ENCODE measurements at regions not wholly inside any gene's neighbourhood (a gene's known extent, or its start where the extent isn't known, plus 50 kb on each side); places are given as distances from the start of the nearest gene placed in this dataset.

DNA sequence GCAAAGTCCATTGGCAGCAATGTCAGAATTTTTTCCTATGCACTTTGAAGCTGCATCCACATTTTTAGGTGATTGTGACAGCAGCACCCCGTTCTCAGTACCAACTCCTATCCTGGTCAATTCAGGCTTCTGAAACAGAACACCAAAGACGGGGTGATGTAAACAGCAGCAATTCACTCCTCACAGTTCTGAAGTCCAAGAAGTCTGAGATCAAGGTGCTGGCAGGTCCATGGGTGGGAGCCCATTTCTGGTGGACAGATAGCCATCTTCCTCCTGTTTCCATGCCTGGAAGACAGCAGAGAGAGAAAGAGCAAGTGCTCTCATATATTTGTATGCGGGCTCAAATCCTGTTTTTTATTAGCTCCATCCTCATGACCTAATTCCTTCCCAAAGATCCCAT is 471.2 kb downstream of the BRD1 start:
- DNase-seq, result no peak

DNA sequence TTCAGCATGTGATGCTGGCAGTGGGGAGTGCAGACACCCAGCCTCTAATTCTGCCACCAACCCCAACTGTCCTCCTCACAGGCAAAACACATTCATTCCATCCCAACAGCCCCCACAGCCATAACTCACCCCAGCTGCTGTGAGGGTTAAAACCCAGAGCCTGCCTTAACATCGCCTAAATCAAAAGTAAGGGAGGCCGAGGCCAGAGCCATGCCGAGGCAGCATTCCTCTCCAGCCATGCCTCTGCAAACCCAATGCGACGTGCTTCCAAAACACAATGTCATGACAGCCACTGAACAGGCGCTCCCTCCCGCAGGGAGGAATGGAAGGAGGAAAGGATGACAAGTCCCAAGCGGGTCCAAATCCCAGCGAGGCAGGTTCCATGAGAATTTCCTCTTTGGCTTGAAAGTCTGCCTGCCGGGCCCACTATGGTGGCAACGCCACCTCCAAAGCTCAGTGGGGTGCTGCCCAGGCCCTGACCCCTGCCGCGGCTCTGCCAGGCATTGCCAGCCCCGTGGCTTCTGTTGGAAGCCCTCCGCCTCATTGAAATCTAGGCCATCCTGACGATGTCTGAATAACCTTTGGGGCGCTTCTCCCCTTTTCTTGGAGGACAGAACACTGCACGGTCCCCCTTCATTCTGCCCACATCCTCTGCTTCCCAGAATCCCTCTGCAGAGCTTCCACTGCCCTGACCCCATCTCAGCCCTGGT is 472.3 kb downstream of the BRD1 start:
- peak; percentile 30 for DNase-seq

DNA sequence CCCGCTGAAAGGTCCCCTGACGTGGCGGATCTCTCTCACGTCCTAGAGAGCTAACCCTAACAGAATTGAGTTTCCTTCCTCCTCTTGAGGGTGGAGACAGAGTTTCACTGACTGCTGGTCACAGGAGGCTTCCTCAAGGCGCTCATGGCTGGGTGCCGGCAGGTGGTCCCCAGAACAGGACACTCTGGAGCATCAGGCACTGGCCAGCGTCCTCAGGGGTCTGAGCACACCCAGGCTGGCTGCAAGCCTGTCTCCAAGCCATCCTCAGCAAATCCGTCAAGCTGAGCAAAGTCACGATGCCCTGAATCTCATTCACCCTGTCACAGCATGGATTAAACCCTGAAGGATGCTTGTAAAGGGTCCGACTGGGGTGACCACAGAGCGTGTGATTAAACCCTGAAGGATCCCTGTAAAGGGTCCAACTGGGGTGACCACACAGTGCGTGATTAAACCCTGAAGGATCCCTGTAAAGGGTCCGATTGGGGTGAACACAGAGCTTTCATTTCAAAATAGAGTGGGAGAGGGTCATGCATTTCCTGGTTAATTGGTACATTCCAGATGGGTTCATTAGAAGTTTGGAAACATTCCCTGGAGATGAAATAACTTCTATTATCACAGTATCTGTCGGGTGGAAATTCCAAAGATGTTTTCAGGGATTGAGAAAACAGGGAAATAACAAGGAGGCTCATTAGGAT is 473.0 kb downstream of the BRD1 start:
- DNase-seq, result peak; percentile 9

DNA sequence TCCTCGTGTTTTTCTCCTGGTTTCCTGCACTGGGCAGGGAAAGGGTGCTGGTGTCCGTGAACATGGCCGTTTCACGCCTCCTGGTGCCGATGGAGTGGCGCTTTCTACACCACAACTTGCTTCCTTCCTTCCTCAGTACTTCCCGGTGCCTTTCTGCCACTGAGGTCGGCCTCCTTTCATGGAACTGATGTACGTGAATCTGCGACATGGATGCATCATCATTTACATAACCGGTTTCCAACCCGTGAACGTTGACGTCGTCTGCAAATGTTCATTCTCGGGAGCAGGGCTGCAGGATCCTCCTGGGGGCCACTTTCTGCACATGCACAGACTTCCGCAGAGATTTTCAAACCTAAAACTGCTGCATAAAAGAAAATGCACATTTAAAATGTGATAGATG is 474.4 kb downstream of the BRD1 start:
- DNase-seq, result no peak

DNA sequence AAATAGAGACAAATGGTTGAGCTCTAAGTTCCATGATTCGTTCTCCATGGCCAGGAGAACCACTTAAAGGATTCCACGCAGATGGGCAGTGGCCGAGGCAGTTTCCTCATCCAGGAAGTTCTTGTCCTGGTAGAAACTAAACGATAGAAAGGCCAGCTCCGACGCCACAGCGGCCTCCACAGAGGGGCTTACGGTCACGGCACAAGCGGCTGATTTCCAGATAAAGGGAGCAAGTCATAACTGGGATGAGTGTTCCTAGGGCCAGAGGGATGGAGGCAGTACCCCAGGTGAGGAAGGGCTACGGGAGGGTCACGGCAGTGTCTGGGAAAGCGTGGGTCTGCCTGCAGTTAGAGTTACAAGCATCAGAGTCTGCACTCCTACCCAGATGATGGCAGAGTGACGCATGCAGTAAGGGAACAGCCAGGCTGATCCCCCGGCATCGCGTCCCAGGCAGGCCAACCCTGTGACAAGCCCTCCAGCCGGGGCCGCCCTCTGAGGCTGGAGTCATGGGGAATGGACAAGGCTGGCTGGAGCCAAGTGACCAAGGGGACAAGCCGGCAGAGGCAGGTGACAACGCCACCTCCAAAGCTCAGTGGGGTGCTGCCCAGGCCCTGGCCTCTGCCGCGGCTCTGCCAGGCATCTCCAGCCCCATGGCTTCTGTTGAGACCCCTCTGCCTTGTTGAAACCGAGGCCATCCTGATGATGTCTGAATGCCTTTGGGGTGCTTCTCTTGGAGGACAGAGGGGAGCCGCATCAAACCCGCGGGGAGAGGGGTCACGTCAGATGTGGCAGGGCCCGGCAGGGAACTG is 475.1 kb downstream of the BRD1 start:
- peak; percentile 56 for DNase-seq

DNA sequence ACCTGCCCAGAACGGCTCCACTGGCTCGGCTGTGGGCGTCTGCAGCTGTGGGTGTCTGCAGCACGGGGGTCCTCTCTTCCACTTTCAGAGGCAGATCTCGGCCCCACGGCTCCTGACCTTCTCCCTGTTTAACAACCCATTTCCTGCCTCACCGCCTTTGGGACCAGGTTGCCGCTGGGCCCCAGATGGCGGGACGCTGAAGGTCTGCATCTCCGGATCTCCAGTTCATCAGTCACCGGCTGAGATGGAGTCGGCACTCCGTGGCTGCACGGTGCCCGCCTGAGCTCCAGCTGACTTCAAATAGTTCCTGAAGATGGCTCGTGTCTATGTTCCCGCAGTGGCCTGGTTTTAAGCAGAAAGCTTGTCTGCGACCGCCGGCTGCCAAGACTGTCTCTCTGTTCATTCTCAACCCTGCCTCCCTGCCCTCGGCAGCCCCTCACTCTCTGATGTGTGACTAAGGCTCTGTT is 475.9 kb downstream of the BRD1 start:
- DNase-seq, result peak; percentile 50

DNA sequence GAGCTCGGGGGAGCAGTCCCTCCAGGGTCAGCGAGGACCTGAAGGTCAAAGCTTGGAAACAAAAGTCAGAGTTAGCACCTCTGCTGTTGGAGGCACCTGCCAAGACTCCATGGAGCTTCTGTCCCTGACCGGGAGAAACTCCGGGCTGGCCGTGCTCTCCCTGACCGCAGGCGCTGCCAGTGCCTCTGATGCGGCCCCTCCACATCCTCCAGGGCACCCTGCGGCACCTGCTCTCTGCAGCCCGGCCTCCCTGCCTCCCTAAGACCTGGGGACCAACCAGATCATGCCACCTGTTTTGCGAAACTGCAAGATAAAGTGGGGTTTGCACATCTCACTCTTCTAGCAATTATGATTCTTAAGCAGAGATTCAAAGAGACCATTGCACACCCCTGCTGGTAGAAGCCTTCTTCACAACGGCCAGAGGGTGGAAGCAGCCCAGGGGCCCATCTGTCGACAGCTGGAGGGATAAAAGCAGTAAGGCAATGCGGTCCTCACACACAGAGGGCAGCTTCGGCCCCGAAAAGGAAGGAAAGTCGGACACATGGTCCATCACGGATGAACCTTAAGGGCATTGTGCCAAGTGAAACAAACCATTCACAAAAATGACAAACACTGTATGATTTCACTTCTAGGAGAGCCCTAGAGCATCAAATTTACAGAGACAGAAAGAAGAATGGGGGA is 477.1 kb downstream of the BRD1 start:
- peak; percentile 31 for DNase-seq

DNA sequence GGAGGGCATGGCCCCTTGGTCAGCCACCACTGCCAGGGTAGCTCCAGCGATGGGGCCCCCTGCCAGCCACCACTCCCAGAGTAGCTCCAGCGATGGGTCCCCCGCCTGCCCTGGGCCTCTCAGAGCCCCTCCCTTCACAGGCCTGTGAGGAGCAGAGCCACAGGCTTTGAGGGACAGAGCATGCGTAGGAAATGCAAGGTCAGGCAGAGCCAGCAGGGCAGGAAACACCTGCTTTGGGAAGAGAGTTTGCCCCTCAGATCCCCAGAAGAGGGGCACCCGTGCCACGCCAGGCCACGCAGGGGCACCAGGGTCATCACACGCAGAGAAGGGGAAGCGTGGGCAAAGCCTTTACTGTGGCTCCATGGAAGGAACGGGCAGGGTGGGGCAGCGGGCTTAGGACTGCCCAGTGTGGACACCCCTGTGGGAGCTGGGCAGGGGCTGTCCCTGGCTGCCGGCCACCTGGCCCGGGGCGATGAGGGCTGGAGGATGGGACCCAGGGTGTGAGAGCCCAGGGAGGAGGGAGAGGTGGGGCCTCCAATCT is 477.8 kb downstream of the BRD1 start:
- peak; percentile 31 for DNase-seq

DNA sequence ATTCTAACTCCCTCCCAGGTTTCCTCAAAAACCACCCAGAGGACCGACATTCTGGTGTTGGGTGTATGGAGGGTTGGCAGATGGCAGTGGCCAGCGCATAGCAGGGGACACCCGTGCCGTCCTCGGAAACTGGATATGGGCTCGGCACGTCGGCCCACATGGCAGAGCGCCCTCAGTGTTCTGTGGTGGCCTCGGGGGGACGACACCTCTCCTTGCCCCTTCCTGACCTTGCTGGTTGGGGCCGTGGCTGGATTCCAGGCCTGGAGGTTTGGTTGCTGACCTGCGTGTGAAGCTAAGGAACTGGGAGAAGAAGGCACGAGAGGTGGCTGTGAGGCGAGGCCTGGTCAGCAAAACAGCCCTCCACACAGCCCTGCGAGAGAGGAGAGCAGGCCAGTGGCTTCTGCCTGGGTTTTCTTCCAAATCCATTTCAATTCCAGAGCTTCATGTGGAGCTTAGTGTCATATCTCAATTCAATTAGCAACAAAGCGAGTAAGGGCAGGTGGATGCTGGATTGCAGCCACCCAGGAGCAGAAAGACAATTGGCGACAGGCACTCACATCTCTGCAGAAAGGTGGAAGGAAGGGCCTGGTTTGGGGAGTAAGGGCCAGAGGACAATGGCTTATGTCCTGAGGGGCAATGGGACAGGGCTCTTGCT is 478.4 kb downstream of the BRD1 start:
- DNase-seq, result peak; percentile 24

DNA sequence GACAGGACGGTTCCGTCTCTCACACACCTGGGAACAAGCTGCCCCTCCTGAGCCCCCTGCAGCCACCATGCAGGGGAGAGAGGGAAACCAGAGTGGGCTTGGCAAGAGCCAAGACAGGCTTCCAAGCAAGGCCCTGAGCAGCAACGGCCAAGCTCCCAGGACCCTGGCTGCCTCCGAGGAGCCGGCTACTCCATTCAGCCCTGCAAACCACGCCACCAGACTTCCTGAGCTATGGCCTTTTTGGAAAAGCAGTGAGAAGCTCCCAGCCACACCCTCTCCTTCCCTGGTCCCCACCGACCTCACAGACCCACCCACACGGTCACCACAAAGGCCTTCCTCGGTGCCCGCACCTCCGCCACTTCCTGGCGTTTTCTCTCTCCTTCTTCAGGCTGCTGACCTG is 479.0 kb downstream of the BRD1 start:
- DNase-seq, result peak; percentile 24

DNA sequence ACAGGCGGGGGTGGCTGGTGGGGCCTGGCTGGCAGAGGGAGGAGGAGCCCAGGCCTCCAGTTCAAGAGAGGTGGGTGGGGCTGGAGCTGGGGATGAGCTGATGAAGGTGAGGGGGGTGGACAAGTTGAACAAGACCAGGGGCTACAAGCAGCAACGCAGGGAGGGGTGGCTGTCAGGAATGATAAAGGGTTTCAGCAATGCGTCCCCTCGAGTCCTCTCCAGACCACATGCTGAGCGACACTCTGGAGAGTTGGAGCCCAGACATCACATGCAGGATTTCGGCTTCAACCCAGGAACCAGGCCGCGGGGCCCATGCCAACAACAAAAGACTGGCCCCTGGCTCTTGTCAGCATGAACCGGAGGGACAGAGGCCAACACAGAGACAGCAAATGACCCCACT is 480.3 kb downstream of the BRD1 start:
- peak; percentile 37 for DNase-seq

DNA sequence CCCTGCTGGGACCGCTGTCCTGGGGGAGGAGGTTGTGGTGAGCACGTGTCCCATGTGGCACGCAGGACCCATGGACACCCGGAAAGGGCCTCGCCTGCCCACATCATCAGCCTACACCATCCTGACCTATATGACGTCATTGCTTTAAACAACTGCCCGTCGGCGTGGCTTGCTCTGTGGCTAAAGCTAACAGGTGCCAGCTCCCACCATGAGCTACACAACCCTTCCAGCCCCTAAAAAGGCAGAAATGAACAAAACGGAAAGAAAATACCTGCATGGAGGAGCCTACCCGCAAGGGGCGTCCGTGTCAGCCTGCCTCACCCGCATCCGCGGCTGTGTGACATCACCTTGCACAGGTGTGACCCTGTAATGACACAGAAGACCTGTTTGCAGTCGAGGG is 481.8 kb downstream of the BRD1 start:
- DNase-seq, result no peak

DNA sequence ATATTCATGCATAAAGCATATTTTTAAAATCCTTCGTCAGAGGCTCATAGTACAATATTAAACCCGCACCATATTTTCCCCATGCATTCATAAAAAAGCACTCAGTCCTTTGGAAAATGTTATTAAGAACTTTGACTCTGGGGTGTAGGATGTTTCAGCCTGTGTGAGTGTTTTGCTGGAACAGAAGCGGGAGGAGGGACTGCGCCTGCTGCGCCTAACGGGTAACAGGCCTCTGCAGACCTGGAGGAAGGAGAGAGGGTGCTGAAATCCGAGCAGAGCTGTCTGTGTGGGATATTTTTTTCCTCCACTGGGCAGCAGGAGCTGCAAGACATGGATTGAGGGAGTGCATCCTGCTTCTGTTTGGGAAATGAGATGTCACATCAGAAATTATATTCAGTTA is 483.0 kb downstream of the BRD1 start:
- DNase-seq, result peak; percentile 27

DNA sequence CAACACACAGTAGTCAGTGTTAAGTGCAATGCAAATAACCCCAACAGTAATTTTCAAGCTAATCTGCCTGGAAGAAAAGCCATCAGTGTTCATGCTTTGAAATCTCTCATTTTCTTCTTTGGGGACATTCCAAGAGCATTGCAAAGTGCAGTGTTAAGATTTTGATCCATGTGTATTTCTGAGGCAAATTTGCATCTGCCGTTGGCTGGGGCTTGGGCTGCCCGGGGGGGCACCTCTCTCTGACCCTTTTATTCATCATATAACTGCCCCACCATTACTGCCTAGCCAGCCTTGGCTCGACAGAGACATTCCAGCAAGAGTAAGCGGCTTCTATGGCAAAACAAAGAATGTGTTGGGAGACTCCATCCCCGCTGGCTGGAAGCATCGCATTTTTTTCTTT is 483.5 kb downstream of the BRD1 start:
- DNase-seq, result peak; percentile 46

DNA sequence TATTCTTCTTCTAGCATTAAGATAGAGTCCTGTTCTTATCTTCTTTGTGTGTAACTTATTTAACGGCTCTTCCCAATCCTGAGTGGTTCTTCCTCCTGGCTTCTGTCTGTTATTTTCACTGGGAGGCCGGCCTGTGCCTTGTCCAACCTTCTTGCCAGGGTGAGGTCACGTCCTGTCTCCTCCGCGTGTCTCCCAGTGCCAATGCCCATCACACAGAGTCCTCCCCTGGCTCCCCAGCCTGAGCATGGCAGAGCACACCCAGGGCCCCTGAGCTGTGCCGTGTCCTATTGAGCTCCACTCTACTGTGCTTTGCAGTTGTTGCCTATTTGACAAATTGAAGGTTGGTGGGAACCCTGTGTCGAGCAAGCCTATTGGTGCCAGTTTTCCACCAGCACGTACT is 487.3 kb downstream of the BRD1 start:
- DNase-seq, result peak; percentile 45

DNA sequence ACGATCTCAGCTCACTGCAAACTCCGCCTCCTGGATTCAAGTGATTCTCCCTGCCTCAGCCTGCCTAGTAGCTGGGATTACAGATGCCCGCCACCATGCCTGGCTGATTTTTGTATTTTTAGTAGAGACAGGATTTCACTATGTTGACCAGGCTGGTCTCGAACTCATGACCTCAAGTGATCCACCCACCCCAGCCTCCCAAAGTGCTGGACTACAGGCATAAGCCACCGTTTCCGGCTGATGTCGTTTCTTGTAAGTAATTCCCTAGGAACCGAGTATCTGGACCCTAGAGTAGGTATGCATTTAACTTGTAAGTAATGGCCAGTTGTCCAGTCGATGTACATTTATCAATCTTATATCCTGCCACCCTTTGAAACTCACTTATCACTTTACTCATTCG is 491.2 kb downstream of the BRD1 start:
- DNase-seq, result peak; percentile 12

DNA sequence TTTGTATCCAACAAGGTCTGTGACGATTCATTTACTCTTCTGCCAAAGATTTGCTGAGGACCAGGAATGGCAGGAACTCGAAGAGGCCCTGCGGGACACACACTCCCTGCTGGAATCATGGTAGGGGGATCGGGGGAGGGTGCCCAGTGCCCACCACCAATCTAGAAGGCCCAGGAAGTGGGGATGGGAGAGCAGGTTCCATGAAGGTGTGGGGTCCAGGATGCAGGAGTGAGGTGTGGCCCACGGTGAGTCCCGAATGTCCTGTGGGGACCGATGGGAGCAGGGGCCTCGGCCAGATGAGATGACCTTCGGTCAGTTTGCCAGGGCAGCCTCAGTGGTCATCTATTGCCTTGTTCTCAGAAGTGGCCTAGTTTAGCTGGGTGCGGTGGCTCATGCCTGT is 492.7 kb downstream of the BRD1 start:
- no peak for DNase-seq

DNA sequence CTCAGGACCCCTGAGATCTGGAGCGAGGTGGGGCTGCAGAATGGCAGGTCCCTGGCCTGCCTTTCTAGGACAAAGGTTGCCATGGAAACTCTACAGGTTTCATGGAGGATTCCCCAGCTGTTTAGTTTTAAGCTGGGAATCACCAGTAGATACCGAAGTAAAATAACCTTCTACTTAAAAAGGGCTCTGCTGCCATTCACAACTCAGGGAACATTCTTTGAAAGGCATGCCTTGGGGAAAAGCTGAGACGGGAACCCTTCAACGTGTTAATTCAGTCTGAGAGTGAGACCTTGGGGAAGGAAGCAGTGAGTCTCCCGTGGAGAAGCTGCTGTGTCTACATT is 493.3 kb downstream of the BRD1 start:
- DNase-seq, result no peak

DNA sequence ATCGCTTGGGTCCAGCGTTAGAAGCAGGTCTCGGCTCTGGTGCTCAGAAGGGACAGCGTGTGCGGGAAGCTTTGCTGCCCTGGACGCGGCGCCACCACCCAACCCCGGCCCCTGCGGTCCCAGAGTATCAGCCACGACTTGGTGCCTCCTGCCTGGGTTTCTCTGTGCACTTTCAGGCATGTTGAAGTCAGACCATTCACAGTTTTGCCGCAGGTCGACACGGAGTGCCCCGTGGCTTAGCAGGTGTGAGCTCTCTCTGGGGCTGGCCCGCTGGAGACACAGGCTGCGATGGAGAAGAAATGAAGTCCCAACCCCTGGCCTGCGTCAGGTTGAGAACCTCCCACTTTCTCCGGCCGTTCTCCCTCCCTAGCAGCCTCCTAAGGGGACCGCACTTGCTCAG is 494.5 kb downstream of the BRD1 start:
- peak; percentile 28 for DNase-seq

DNA sequence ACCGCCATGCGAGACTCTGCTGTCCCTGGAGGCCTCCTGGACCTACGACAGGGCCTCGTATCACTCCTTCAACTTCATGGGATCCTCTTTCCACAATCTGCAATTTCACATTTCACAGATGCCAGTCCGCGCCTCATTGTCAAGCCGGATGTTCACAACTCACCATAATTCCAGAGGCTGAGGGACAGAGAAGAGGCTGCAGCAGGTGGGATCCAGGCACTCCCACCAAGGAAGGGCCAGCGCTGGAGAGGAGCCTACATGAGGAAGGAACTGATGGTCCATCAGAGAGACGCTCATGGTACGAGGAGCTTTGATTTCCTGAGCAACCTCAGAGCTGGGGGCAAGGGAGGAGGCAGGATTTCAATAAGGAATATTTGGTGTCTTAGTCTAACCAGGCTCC is 495.0 kb downstream of the BRD1 start:
- peak; percentile 30 for DNase-seq

DNA sequence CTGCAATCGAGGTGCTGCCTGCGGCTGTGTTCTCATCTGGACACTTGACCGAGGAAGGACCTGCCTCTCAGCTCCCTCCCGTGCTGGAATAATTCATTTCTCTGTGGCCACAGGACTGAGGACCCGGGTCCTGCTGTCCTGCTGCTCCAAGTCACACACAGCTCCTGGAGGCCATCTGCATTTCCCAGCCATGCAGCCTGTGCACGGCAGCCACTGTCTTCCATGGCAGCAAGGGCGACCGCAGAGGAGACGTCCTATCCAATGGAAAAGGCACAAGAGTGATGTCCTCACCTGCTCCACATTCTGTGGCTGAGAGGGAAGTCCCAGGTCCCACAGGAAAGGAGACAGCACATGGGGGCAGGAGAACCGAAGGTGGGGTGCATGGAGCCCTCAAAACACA is 495.8 kb downstream of the BRD1 start:
- DNase-seq, result peak; percentile 27

DNA sequence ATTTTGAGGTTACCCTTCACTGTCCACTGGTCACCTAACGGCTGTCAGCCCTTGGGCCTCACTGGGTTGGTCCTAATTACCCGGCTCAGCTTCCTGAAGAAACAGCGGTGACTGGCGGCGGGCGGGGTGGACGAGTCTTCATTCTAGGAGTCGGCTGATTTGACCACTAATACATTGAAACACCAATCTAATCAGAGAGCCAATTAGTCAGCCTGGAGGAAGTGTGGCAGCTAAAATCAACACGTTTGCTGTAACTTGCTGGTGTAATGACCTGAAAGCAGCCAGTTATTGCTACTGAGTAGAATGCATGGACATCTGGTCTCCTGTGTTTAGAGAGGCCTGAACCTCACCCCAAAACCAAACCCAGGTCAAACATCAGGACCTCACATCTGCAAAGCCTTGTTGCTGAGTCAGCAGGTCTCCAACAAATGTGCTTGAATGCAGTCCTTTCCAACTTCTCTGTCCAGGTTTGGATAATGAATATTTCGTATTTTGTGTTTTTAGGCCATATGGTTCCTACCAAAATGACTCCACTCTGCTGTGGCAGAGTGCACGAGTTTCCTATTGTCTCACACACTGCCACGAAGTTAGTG is 496.4 kb downstream of the BRD1 start:
- peak; percentile 10 for DNase-seq
